Sigmoid colon (tissue), 6 donors: ENCODE measurements at regions not wholly inside any gene's neighbourhood (a gene's known extent, or its start where the extent isn't known, plus 50 kb on each side); places are given as distances from the start of the nearest gene placed in this dataset.
"Not testable (repeated sequence)": the region's sequence is repeated elsewhere in the genome, so short reads cannot be mapped to it uniquely, and the experiment has no call there.

ENCODE experiments used
- DNase-seq: peaks from one replicate; pipeline ENCODE4 v3.0.0-alpha.2; 2019
- H3K27ac ChIP-seq, 4 donors: fragments of 200-600 bp; sonication (generic); one replicate each; pipeline ENCODE4 v1.5.1; 2016 to 2019; ENCODE audit warnings: mild to moderate bottlenecking in 1 of 4
- H3K27me3 ChIP-seq, 3 donors: fragments of 200-600 bp; sonication (generic); one replicate each; pipeline ENCODE4 v1.5.1; 2019; ENCODE audit warnings: mild to moderate bottlenecking in 1 of 3
- H3K36me3 ChIP-seq, 4 donors: fragments of 200-600 bp; sonication (generic); one replicate each; pipeline ENCODE4 v1.5.1; 2016 to 2019
- H3K4me1 ChIP-seq, 4 donors: fragments of 200-600 bp; sonication (generic); one replicate each; pipeline ENCODE4 v1.5.1; 2017 to 2019
- H3K4me3 ChIP-seq, 4 donors: fragments of 200-600 bp; sonication (generic); one replicate each; pipeline ENCODE4 v1.5.1; 2017 to 2019; ENCODE audit warnings: mild to moderate bottlenecking in 2 of 4, moderate library complexity in 1 of 4
- H3K9me3 ChIP-seq, 4 donors: fragments of 200-600 bp in 3 of 4; sonication (generic) in 3 of 4; one replicate each; pipeline versions ENCODE4 v1.5.1 to v1.6.1; 2013 to 2019
- CTCF ChIP-seq, 4 experiments: fragments of 450-650 bp in 3 of 4; fragments of 200-600 bp in 1 of 4; IDR thresholded peaks; one replicate each; pipeline ENCODE4 v1.5.1; 2016 to 2019; ENCODE audit warnings: antibody characterized with exemption in 4 of 4, mild to moderate bottlenecking in 3 of 4, moderate library complexity in 2 of 4
- EP300 ChIP-seq, 4 donors: sonication (generic); formaldehyde crosslinking; IDR thresholded peaks; one replicate each; pipeline ENCODE4 v1.6.1; 2017; ENCODE audit warnings: antibody characterized with exemption in 4 of 4
- POLR2A ChIP-seq, 2 donors: fragments of 450-650 bp; IDR thresholded peaks; one replicate each; pipeline ENCODE4 v1.6.1; 2016; ENCODE audit warnings: antibody characterized with exemption in 2 of 2, mild to moderate bottlenecking in 2 of 2, moderate library complexity in 2 of 2
- POLR2AphosphoS5 ChIP-seq, 4 donors: sonication (generic); formaldehyde crosslinking; IDR thresholded peaks; one replicate each; pipeline ENCODE4 v1.6.1; 2017; ENCODE audit warnings: antibody characterized with exemption in 4 of 4
- WGBS, 2 donors: extraction: QIAGEN DNeasy Blood & Tissue Kit; methylation state at CpG; one replicate each; pipeline ENCODE4 v1.1.7; 2013; 5-methylcytosine and 5-hydroxymethylcytosine counted together
- intact Hi-C: fragments of 100-400 bp; cut with DNase I; formaldehyde crosslinking; loops from one replicate; pipeline ENCODE4 v1.15.1; 2023
- donor health status: healthy with polysubstance abuse.
- donor health status: healthy.

GRCh38 chr19:21668072-21668773, 99.2 kb downstream of the ZNF100 start:
- peaks cover 0 to 11% (median 7%) of the 10 kb centered on the region in 4 donors for H3K4me1 ChIP-seq
- H3K27ac ChIP-seq, H3K27me3 ChIP-seq, intact Hi-C loops, H3K9me3 ChIP-seq, H3K36me3 ChIP-seq, H3K4me3 ChIP-seq, DNase-seq: not testable (repeated sequence)
- 58 to 76% methylated on average over 3 of the region's 3 CpGs for WGBS, 2 donors

- 71 to 89% methylated on average over 3 of the region's 3 CpGs for WGBS, 2 donors
- H3K27me3 ChIP-seq: no peaks in the 10 kb centered on the region
- no peaks in the 10 kb centered on the region for H3K4me1 ChIP-seq
- no peak overlapping the region for H3K4me3 ChIP-seq
- TF ChIP-seq POLR2AphosphoS5 (IDR thresholded peaks at IDR 0.05): no peak
- no peak for TF ChIP-seq CTCF (IDR thresholded peaks at IDR 0.05)
- TF ChIP-seq POLR2A (IDR thresholded peaks at IDR 0.05): no peak
- TF ChIP-seq EP300 (IDR thresholded peaks at IDR 0.05): no peak
- intact Hi-C loops: no loop called here
- no peak overlapping the region for H3K27ac ChIP-seq
- H3K36me3 ChIP-seq: no peaks in the 10 kb centered on the region
- peaks cover 0 to 4% (median 2%) of the 10 kb centered on the region in 4 donors for H3K9me3 ChIP-seq
- DNase-seq: no peak
Observed at GRCh38 chr19:21655540-21656126, 111.7 kb downstream of the ZNF100 start.

GRCh38 chr19:21651478-21651877, 115.9 kb downstream of the ZNF100 start:
- intact Hi-C loops, H3K9me3 ChIP-seq, H3K4me1 ChIP-seq, H3K4me3 ChIP-seq, DNase-seq, H3K36me3 ChIP-seq, H3K27me3 ChIP-seq, H3K27ac ChIP-seq: not testable (repeated sequence)
- WGBS, 2 donors: 53 to 83% methylated on average over 3 of the region's 3 CpGs

- TF ChIP-seq CTCF (IDR thresholded peaks at IDR 0.05) (no peak), POLR2A (IDR thresholded peaks at IDR 0.05) (no peak), POLR2AphosphoS5 (IDR thresholded peaks at IDR 0.05) (no peak), EP300 (IDR thresholded peaks at IDR 0.05) (no peak)
- Histone ChIP-seq H3K4me1 (no peaks in the 10 kb centered on the region), H3K4me3 (no peak overlapping the region), H3K9me3 (no peaks in the 10 kb centered on the region), H3K27me3 (no peaks in the 10 kb centered on the region), H3K27ac (no peak overlapping the region), H3K36me3 (no peaks in the 10 kb centered on the region)
- DNase-seq: no peak
- 83 to 84% methylated on average over 1 of the region's 1 CpG for WGBS, 2 donors
- intact Hi-C loops: no loop called here
Observed at GRCh38 chr19:21638776-21639175, 128.6 kb downstream of the ZNF100 start.

- no peak for DNase-seq
- no peaks in the 10 kb centered on the region for H3K27me3 ChIP-seq
- H3K4me1 ChIP-seq: no peaks in the 10 kb centered on the region
- H3K9me3 ChIP-seq: no peaks in the 10 kb centered on the region
- 66 to 70% methylated on average over 8 of the region's 8 CpGs for WGBS, 2 donors
- no peak for TF ChIP-seq CTCF (IDR thresholded peaks at IDR 0.05)
- TF ChIP-seq POLR2A (IDR thresholded peaks at IDR 0.05): no peak
- TF ChIP-seq POLR2AphosphoS5 (IDR thresholded peaks at IDR 0.05): no peak
- no peak for TF ChIP-seq EP300 (IDR thresholded peaks at IDR 0.05)
- no peak overlapping the region for H3K27ac ChIP-seq
- intact Hi-C loops: no loop called here
- H3K36me3 ChIP-seq: no peaks in the 10 kb centered on the region
- no peak overlapping the region for H3K4me3 ChIP-seq
Observed at GRCh38 chr19:21626924-21627697, 121.7 kb downstream of the ZNF429 start.
